Breast epithelium (tissue), 3 donors: ENCODE measurements at regions not wholly inside any gene's neighbourhood (a gene's known extent, or its start where the extent isn't known, plus 50 kb on each side); places are given as distances from the start of the nearest gene placed in this dataset.

ENCODE experiments used
- CTCF ChIP-seq, 3 donors: fragments of 450-650 bp; IDR thresholded peaks; one replicate each; pipeline ENCODE4 v1.5.1; 2016 to 2017; ENCODE audit warnings: antibody characterized with exemption in 3 of 3, mild to moderate bottlenecking in 3 of 3, moderate library complexity in 3 of 3
- POLR2A ChIP-seq: fragments of 450-650 bp; IDR thresholded peaks from one replicate; pipeline ENCODE4 v1.6.1; 2016; ENCODE audit warnings: antibody characterized with exemption, mild to moderate bottlenecking, moderate library complexity
- POLR2AphosphoS5 ChIP-seq, 3 donors: sonication (generic); formaldehyde crosslinking; IDR thresholded peaks; one replicate each; pipeline ENCODE4 v1.6.1; 2017; ENCODE audit warnings: antibody characterized with exemption in 3 of 3

- no peak for TF ChIP-seq POLR2A
- TF ChIP-seq CTCF (IDR thresholded peaks at IDR 0.05): no peak
- TF ChIP-seq POLR2AphosphoS5 (IDR thresholded peaks at IDR 0.05): no peak
Measured at GRCh38 chr2:16042201-16042700, 101.9 kb downstream of the MYCN start.
